Gastroesophageal sphincter (tissue), 3 donors: ENCODE measurements at regions not wholly inside any gene's neighbourhood (a gene's known extent, or its start where the extent isn't known, plus 50 kb on each side); places are given as distances from the start of the nearest gene placed in this dataset.

Experiments used
- POLR2A ChIP-seq, 2 donors: fragments of 450-650 bp; IDR thresholded peaks; one replicate each; pipeline ENCODE4 v1.6.1; 2017; ENCODE audit warnings: antibody characterized with exemption in 2 of 2, mild to moderate bottlenecking in 2 of 2, moderate library complexity in 1 of 2
- POLR2AphosphoS5 ChIP-seq: sonication (generic); formaldehyde crosslinking; IDR thresholded peaks from one replicate; pipeline ENCODE4 v1.6.1; 2017; ENCODE audit warnings: antibody characterized with exemption
- TF ChIP-seq, protein P1 (sequence below), 4 experiments: fragments of 200-600 bp in 2 of 4; fragments of 450-650 bp in 2 of 4; sonication (generic) in 1 of 4; IDR thresholded peaks; one replicate each; pipeline ENCODE4 v1.5.1; 2017 to 2019; ENCODE audit warnings: antibody characterized with exemption in 4 of 4, mild to moderate bottlenecking in 2 of 4, moderate library complexity in 2 of 4

DNA sequence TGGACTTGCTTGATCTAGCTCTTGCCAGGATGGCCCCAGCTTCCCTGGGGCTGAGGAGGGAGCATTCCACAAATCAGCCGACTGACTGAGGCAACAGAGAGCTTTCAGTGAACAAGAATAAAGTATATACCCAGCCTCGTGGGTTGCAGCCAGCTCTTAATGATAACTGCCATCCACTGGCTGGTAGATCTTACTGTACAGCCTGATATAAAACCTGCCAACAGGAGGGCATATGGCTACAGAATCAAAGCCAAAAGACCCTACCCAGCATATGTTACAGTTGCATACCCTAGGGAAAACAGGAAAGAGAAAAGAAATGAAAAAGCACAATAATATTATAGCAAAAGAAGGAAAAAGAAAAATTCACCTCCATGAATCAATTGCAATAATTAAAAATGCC, 775.9 kb upstream of the KIF2B start:
- TF ChIP-seq, protein P1, sequence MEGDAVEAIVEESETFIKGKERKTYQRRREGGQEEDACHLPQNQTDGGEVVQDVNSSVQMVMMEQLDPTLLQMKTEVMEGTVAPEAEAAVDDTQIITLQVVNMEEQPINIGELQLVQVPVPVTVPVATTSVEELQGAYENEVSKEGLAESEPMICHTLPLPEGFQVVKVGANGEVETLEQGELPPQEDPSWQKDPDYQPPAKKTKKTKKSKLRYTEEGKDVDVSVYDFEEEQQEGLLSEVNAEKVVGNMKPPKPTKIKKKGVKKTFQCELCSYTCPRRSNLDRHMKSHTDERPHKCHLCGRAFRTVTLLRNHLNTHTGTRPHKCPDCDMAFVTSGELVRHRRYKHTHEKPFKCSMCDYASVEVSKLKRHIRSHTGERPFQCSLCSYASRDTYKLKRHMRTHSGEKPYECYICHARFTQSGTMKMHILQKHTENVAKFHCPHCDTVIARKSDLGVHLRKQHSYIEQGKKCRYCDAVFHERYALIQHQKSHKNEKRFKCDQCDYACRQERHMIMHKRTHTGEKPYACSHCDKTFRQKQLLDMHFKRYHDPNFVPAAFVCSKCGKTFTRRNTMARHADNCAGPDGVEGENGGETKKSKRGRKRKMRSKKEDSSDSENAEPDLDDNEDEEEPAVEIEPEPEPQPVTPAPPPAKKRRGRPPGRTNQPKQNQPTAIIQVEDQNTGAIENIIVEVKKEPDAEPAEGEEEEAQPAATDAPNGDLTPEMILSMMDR (IDR thresholded peaks at IDR 0.05) = no peak
- TF ChIP-seq POLR2AphosphoS5 (no peak), POLR2A (IDR thresholded peaks at IDR 0.05) (no peak)
